ENCODE measurements at regions not wholly inside any gene's neighbourhood (a gene's known extent, or its start where the extent isn't known, plus 50 kb on each side); places are given as distances from the start of the nearest gene placed in this dataset.

DNA sequence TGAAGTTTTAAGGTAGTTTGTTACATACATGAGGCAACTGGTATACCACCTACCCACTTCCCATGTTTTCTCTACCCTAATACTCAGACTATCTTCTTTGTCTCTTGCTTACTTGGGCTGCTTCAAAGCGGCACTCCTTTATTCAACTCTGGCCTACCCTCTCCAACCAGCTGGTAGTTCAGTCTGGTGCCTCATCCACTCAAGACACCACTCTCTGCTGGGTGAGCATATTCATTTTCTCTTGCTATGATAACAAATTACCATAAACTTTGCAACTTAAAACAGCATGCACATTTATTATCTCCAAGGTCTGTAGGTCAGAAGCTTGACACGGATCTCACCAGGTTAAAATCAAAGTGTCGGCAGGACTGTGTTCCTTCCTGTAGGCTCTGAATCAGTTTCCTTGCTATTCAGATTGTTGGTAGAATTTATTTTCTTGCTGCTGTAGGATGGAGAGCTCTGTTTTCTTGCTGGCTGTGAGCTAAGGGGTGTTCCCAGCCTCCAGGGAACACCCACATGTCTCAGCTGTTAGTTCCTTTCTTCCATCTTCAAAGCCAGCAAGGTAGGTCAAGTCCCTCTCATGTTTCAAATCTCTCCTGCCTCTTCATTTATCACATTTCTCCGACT, 666.0 kb downstream of the DIAPH3 start:
- ChIA-PET POLR2A (no interaction called here), CTCF (no interaction called here)
- H3K4me3 Mint-ChIP-seq (ENCODE audit: unreplicated experiment) = no peak overlapping the region
- TF ChIP-seq CTCF (IDR thresholded peaks at IDR 0.05; ENCODE audit: unreplicated experiment) = no peak
- intact Hi-C loops (cut with micrococcal nuclease) = no loop called here
- no TSS peak for BruUV-seq (replicated peaks)
- H3K9me3 Mint-ChIP-seq (ENCODE audit: unreplicated experiment) = no peaks in the 10 kb centered on the region
- no peaks in the 10 kb centered on the region for H3K4me1 Mint-ChIP-seq (ENCODE audit: insufficient read depth, unreplicated experiment)
- peaks cover 33% of the 10 kb centered on the region for H3K27me3 Mint-ChIP-seq (ENCODE audit: insufficient read depth, unreplicated experiment)
- no peaks in the 10 kb centered on the region for H3K36me3 Mint-ChIP-seq (ENCODE audit: insufficient read depth, unreplicated experiment)
- no peak overlapping the region for H3K27ac Mint-ChIP-seq (ENCODE audit: low read depth, unreplicated experiment)
- DNase-seq (ENCODE audit: unreplicated experiment) = no peak

GRCh38 chr13:59501004-59501403, 662.7 kb downstream of the DIAPH3 start:
- Mint-ChIP-seq H3K4me1 (ENCODE audit: insufficient read depth, unreplicated experiment) (no peaks in the 10 kb centered on the region), H3K27ac (ENCODE audit: low read depth, unreplicated experiment) (no peak overlapping the region), H3K27me3 (ENCODE audit: insufficient read depth, unreplicated experiment) (peaks cover 51% of the 10 kb centered on the region), H3K4me3 (ENCODE audit: unreplicated experiment) (no peak overlapping the region), H3K36me3 (ENCODE audit: insufficient read depth, unreplicated experiment) (no peaks in the 10 kb centered on the region), H3K9me3 (ENCODE audit: unreplicated experiment) (no peaks in the 10 kb centered on the region)
- ChIA-PET POLR2A (no interaction called here), CTCF (no interaction called here)
- DNase-seq (ENCODE audit: unreplicated experiment) = no peak
- TF ChIP-seq CTCF (IDR thresholded peaks at IDR 0.05; ENCODE audit: unreplicated experiment) = no peak
- no TSS peak for BruUV-seq (replicated peaks)
- intact Hi-C loops (cut with micrococcal nuclease) = no loop called here

DNA sequence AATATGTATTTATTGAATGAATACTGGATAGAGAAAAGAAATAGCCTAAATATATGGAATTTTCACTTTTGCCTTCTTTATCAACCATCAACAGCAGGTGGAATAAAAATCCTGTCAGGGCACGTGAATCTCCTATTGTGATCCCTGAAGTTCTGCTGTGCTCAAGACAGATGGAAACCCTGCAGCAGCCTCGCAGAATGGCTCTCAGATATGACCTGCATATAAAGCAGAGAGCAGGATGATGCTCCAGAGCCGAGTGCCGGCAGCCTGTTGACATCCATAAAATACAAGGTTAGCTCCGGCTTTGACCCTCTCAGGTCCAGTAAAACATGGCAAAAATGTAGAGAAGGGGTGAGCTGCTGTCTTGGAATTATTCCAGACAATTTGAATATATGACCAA, 659.3 kb downstream of the DIAPH3 start:
- Mint-ChIP-seq H3K4me1 (ENCODE audit: insufficient read depth, unreplicated experiment) (no peaks in the 10 kb centered on the region), H3K4me3 (ENCODE audit: unreplicated experiment) (no peak overlapping the region), H3K36me3 (ENCODE audit: insufficient read depth, unreplicated experiment) (no peaks in the 10 kb centered on the region), H3K9me3 (ENCODE audit: unreplicated experiment) (no peaks in the 10 kb centered on the region), H3K27me3 (ENCODE audit: insufficient read depth, unreplicated experiment) (peaks cover 25% of the 10 kb centered on the region), H3K27ac (ENCODE audit: low read depth, unreplicated experiment) (no peak overlapping the region)
- POLR2A ChIA-PET = no interaction called here
- no peak for TF ChIP-seq CTCF (IDR thresholded peaks at IDR 0.05; ENCODE audit: unreplicated experiment)
- intact Hi-C loops (cut with micrococcal nuclease) = no loop called here
- BruUV-seq (replicated peaks) = no TSS peak
- no peak for DNase-seq (ENCODE audit: unreplicated experiment)
- CTCF ChIA-PET = no interaction called here

DNA sequence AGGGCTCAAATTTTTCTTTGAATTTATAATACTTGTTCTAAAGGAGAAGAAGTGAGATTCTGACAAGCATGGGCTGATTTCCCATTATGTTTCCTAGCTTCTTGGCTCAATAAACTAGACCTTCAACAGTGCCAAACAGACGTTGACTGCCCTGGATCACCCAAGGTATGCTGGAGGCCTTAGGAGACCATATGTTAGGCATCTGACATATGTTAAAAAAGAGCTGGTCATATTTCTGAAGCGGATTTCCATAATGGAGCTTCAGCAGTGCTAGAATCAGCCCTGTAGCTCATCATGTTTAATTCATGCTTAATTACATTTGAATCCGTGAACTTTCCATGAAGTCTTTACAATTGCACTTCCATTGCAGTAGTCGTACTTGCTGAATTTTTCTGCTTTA, 653.3 kb downstream of the DIAPH3 start:
- BruUV-seq (replicated peaks) = no TSS peak
- intact Hi-C loops (cut with micrococcal nuclease) = no loop called here
- Mint-ChIP-seq H3K27ac (ENCODE audit: low read depth, unreplicated experiment) (no peak overlapping the region), H3K4me3 (ENCODE audit: unreplicated experiment) (no peak overlapping the region), H3K9me3 (ENCODE audit: unreplicated experiment) (no peaks in the 10 kb centered on the region), H3K4me1 (ENCODE audit: insufficient read depth, unreplicated experiment) (no peaks in the 10 kb centered on the region), H3K27me3 (ENCODE audit: insufficient read depth, unreplicated experiment) (peaks cover 14% of the 10 kb centered on the region), H3K36me3 (ENCODE audit: insufficient read depth, unreplicated experiment) (no peaks in the 10 kb centered on the region)
- no peak for TF ChIP-seq CTCF (IDR thresholded peaks at IDR 0.05; ENCODE audit: unreplicated experiment)
- CTCF ChIA-PET = interaction anchor here (0.8 kb wide), 1 partner anchor 76 kb away, joined by 3 read pairs; no protein-coding TSS in a partner anchor
- POLR2A ChIA-PET = no interaction called here
- no peak for DNase-seq (ENCODE audit: unreplicated experiment)
